GM18858 (cell line): ENCODE measurements at regions not wholly inside any gene's neighbourhood (a gene's known extent, or its start where the extent isn't known, plus 50 kb on each side); places are given as distances from the start of the nearest gene placed in this dataset.

ENCODE experiments used
- ATAC-seq: cut with Tn5 transposase; IDR thresholded peaks from one replicate; pipeline ENCODE4 v1.9.1; 2021; ENCODE audit not compliant: unreplicated experiment

DNA sequence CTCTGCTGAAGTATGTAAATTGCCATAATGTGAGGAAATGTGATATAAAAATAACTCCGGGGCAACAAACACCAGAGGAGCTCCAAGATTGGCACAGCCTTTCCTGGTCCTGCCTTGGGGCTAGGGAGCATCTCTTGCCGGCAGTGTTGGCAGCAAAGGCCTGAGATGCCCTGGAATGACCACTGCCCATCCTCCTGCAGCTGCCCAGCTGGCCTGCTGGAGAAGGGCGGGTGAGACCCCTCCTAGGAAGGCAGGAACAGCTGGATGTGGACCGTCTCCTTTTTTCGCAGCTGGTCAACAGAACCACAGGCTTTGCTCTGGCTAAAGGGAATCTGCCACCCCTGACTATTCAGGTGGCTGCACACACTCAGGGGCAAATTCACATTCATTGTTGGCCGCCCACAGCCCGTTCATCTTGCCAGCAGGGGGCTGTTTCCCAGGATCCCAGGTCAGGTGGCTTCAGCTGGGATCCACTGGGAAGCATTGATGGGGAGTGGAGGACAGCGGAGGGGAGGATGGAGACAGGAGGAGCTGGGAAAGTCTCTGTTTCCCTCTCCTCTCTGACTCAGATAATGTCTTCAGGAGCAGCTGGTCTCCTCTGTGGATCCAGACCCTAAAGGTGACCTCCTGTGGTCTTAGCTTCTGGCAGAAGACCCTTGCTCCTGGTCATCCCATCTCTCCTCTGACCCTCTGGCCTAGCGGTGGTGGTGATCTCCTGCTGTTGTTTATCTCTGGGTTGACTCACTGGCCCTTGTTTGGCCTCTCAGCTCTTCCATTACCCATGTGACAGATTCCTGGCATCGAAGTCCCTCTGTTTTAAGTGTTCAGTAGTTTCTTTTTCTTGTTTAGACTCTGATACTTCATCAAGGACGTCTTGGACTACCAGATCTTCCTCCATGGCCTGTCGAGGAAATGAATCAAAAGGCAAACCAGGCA, 336.7 kb downstream of the DHX35 start:
- ATAC-seq, result no peak

- ATAC-seq, result no peak
Observed at GRCh38 chr20:39298121-39298520, 336.0 kb downstream of the DHX35 start.

GRCh38 chr20:39295301-39295700, 333.2 kb downstream of the DHX35 start:
- no peak for ATAC-seq

DNA sequence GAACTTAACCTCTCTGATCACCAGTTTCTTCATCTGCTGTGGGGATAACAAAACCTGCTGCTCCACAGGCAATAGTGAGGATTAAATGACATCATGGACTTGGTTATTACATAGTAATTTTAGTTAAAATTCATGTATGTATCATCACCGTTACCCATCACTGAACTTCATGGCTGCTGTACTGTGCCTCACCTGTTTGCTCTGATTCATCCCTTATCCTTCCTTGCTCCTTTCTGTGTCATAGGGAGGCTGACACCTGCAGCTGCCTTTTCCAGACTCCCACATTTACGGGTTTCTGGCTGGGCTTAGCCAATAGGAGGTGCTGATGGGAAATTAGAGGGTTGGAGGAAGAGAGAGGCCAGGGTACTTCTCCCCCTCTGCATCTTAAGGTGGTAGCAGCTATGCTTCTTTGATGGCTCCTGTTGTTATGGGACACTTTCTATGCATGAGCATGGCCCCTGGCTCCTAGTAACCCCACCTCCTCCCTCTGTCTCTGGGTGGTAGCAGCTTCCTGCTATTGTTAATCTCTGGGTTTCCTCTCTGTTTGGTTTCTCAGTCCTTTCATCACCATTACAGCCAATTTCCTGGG, 332.1 kb downstream of the DHX35 start:
- ATAC-seq, result no peak

DNA sequence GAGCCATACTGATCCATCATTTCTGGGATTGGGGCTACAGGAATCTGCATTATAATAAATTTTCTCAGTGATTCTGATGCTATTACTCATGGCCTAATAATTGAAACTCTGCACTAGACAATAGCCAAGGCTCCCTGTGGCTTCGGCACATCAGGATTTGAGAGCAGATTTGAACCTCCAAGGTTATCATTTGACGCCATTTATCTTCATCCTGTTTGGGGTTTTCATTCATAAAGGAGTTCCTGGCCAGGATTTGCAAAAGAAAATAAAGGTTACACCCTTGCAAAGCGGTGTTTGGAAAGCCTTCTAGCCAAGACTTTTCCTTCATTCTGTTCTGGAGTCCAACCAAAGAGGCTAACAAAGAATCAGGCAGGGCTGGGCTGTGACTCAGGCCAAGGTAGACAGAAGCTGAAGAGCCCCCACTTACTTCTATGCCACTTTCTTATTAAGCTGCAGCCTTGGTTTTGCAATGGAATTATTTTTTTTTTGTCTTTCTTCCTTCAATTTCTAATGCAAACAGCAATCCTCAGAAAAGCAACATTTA, 330.1 kb downstream of the DHX35 start:
- no peak for ATAC-seq

GRCh38 chr20:39291301-39291700, 329.2 kb downstream of the DHX35 start:
- ATAC-seq, result no peak

GRCh38 chr20:39290575-39290974, 328.4 kb downstream of the DHX35 start:
- ATAC-seq, result no peak

DNA sequence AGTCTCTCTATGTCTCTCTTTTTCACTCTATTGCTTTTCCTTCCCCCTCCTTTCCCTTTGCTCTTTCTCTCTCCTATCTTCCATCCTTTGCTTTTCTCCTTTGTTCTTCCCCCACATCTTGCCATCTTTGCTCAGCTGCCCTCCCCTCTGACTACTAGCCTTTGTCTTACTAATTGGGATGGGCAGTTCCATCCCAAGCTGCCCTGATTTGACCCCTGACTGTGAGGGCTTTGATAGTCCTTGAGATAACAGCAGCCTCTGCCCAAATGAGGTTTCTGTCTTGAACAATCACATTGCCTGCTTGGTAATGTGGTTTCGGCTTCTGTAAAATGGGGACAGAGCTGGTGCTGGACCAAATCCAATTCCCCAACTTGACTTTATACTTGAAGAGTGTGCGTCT, 327.7 kb downstream of the DHX35 start:
- ATAC-seq, result no peak

DNA sequence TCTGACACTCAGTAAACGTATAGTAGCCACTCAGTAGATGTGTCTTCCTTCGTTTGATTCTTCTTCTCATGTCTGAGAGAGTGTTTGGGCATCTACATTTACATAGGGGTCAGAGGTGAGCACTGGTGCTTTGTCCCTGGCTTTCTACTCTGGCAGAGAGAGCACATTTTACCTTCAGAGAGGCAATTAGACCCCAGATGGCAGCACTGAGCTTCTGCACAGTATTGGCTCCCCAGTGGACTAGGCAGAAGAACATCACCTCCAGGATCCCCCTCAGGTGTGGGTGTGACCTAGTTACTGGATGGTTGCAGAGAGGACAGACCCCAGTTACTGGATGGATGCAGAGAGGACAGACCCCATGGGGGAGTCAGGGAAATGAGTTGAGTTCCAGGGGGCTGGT, 327.2 kb downstream of the DHX35 start:
- ATAC-seq, result no peak

DNA sequence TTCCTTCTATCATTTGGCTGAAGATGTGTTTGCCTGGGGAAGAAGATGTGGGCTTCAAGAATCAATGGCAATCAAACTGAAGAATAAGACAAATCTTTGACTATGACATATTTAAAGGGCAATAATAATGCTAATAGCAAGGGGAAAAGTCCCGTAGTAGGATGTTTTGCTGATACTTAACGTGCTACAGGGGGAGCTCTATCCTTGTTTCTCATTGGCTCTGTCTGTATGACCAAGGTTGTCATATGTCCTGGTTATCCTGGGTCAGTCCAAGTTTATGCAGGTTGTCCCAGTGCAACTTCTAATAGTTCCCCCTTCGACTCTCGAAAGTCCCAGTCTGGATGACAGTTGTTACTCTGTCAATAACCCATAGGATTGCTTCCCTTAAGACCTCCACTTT, 321.3 kb downstream of the DHX35 start:
- no peak for ATAC-seq

DNA sequence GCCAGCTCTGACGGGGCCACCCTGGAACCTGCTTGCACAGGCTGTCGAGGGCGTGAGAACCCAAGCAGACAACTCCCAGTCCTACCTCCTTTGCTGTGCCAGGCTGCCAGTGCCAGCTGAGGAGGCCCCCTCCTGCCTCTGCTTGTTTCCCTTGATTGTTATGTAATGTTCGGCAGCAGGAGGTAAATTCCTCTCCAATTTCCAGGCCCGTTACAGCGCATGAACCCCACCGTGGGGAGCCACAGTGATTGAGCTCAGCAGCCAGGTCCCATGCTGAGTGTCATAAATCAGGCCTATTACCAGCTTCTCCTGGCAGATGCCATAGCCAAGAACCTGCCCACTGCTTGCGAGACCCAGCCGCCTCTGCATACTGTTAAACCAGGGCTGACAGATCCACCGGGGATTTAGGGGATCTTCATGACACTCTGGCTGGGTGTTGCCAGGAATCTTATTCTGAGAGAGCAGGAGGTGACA, 320.5 kb downstream of the DHX35 start:
- no peak for ATAC-seq

GRCh38 chr20:39280875-39281274, 318.7 kb downstream of the DHX35 start:
- no peak for ATAC-seq

DNA sequence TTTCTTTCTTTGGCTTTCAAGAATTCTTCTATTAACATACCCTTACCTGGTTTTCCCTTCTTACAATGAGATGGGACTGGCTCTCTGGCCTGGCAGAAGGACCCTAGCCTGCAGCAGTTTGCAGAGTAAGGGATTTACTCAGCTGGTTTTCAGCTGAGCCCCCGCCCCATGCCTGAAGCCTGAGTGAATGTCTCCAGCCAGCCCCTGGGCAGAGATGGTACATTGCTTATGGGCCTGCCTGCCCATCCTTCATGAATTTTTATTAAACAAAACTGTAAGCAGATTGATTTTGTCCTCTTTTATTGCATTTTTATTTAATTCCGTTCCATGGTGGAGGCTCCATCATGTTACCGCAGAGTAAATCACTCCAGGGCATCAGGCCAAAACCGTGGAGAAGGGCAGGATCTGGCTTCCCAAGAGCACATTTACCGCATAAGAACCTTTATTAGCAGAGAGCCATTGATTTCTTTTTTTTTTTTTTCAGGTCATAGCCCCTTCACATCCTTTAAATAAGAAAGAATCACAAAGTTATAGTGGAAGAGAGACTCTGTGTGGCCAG, 316.2 kb downstream of the DHX35 start:
- no peak for ATAC-seq

DNA sequence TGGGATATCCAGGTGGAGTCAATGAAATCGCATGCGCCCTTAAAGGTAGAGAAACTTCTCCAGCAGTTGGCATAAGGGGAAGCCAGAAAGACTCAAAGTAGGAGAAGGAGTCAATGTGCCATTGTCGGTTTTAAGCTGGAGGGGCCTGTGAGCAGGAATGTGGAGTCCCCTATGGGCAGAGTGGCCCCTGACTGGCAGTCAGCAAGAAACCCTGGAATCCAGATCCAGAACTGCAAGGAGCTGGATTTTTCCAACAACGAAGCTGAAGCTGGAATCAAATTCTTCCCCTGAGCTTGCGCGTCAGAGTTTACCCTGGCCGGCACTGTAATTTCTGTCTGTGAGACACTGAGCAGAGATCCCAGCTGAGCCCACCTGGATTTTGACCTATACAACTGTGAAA, 315.0 kb downstream of the DHX35 start:
- no peak for ATAC-seq

- no peak for ATAC-seq
Observed at GRCh38 chr20:39270837-39271604, 308.9 kb downstream of the DHX35 start.

DNA sequence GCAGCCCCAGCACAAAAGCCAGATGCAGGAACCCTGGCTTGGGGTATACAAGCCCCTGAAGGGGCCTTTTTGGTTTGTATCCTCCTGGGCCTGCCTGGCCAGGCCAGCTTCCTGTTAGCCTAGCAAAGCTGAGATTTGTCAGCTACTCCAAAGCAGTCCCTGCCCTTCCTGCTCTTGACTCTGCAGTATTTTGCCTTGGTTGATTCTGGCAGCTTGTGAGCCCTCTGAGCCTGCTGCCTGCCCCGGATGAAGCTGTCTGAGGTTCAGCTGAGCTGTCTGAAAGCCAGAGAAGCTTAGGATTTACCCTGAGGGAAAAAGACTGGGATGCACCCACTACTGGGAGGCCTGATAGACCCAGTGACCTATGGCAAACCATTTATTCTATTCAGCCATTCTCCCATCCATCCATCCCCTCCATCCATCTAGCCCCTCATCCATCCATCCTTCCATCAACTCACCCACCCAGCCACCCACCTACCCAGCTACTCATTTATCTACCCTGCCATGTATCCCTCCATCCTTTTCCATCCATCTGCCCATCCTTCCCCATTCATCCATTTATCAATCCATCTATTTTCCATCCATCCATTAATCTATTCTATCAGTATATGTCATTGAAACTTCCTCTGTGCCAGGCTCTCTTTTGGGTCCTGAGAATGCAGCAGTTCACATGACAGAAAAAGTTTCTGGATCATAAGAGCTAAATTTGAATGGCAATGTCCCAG, 307.5 kb downstream of the DHX35 start:
- ATAC-seq, result no peak

- peak; percentile 49 for ATAC-seq
Observed at GRCh38 chr20:39268981-39269461, 306.9 kb downstream of the DHX35 start.

DNA sequence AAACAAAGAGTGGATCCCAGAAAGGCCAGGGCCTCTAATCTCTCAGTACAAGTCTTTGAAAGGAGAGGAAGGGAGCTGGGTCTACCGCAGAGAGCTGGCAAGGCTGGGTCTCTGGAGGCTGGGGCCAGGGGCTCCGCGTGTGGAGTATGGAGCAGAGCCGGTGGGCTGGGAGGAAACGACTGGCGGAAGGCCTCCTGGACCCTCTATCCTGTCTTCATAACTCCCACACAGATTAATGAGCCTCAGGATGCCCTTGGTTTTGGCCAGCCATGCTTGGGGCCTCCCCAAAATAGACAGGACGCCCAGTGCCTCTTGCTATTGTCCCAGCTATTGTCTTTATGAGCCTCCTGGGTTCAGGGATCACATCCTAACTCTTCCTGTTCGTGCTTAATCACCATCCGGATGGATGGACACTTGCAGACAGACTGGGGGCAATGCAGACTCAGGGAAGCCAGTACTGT, 306.4 kb downstream of the DHX35 start:
- ATAC-seq, result no peak

GRCh38 chr20:39266989-39267388, 304.8 kb downstream of the DHX35 start:
- no peak for ATAC-seq

- no peak for ATAC-seq
Observed at GRCh38 chr20:39264506-39265172, 302.5 kb downstream of the DHX35 start.
